Fibroblast of skin of abdomen (primary cell): ENCODE measurements at regions not wholly inside any gene's neighbourhood (a gene's known extent, or its start where the extent isn't known, plus 50 kb on each side); places are given as distances from the start of the nearest gene placed in this dataset.
"Not testable (repeated sequence)": the region's sequence is repeated elsewhere in the genome, so short reads cannot be mapped to it uniquely, and the experiment has no call there.

Source experiments
- DNase-seq: peaks from one replicate; pipeline ENCODE4 v3.0.0-alpha.2; 2013

DNA sequence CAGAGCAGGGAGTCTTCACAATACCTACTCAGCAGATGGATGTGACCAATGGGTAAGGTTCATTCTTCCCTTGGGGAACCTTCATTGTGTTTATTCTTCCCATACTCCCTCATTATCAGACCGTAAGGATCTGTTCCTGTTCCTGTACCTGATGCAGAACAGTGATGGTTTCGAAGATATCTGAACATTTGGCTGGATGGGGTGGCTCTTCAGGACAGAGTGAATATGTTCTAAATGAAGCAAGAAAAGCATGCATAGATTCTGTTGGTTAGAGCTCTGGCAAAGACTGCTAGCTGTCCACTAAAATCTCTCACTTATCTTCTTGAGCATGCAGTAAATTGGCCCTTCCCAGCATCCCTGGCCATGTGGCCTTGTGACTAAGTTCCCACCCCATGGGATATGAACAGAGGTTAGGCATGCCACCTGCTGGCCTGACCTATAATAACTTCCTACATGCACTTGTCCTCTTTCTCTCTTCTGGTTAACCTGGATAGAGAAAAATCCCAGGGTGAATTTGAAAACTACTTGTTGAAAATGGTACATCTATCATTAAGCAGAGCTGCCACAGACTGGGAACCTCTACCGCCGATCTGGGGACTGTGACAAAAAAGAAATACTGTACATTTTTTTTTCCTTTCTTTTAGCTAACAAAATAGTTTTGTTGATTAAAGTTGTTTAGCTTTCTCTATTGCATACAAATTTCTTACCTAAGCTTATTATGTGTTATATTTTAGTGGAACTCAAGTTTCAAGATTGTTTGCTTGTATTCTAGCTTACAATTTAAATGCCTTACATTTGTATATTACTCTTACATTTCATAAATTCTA, 60.0 kb upstream of the BANK1 start:
- peak; percentile 73 for DNase-seq

- no peak for DNase-seq
These were observed 63.3 kb upstream of the BANK1 start for GRCh38 chr4:101727238-101727637.

- no peak for DNase-seq
These were observed 66.4 kb upstream of the BANK1 start for GRCh38 chr4:101724093-101724492.

DNA sequence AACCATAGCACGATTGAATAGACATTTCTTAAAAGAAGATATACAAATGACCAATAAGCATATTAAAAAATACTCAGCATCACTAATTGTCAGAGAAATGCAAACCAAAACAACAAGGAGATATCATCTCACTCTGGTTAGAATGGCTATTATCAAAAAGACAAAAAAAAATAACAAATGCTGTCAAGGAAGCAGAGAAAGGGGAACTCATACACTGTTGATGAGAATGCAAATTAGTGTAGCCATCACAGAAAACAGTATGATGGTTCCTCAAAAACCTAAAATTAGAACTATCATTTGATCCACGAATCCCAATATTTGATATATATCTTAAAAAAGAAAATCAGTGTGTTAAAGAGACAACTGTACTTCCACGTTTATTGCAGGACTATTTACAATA, 71.7 kb upstream of the BANK1 start:
- no peak for DNase-seq

DNA sequence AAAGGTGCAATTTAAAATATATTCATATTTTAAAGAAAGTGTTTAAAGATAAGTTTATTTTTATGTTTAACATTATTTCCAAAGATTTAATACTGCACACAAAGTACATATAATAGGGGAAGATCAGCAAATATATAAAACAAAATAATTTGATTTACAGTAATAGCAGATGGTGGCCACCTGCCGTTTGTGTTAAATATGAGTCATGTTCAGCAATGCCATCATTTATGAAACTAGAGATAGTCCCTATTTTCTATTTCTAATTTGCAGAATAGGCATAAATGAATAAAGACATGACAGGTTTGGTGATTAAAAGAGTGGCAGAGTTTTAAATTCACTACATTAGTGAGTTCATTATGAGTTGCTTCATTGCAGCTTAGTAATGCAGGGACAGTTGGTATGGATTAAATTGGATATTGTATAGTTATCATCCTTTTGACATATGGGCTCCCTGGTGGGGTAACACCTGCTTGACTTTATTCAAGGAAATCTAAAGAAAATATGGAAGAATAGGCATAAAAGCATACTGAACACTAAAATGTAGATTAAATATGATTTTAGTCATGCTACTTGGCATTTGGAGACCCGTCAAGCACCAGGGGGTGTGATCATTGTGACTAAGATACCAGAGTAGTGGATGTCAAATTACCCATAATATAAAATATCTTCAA, 78.8 kb upstream of the BANK1 start:
- no peak for DNase-seq

GRCh38 chr4:101710806-101711205, 79.7 kb upstream of the BANK1 start:
- no peak for DNase-seq

- peak; percentile 10 for DNase-seq
These were observed 82.1 kb upstream of the BANK1 start for GRCh38 chr4:101708293-101709039.

DNA sequence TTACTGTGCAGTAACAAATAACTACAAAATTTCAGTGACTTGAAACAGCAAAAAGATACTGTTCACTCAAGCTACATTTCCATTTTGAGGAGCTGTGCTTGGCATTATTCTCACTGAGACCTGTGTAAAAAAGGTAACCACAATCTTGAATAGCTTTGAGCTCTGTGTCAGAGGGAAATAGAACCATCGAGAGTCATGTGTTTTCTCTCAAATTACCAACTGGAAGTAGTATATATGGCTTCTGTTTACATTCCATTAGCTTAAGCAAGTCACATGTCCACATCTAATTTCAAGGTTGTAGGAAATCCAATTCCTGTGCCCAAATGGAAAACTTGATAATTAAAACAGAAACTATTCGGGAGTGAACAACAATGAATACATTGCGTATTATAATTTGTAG, 82.9 kb upstream of the BANK1 start:
- DNase-seq: peak; percentile 1

DNA sequence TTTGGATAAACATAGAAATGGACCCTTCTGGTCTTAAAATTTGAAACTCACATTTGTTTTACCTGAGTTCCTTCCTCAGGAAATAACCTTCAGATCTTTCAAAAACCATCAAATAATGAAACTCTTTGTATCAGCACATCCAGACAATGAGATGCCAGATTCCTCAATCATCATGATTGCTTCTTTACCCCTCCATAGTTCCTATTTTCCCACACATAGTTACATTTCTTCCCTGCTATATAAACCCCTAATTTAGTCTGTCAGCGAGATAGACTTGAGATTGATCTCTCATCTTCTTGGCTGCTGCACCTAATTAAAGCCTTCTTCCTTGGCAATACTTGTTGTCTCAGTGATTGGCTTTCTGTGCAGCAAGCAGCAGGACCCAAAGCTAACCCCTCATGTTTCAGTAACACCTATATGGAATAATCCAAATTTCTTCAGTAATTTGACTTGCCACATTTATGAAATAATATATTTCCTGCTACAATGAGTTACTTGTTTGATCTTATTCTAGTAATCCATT, 83.9 kb upstream of the BANK1 start:
- DNase-seq: no peak

GRCh38 chr4:101701551-101701950, 89.0 kb upstream of the BANK1 start:
- no peak for DNase-seq

- no peak for DNase-seq
These were observed 90.9 kb upstream of the BANK1 start for GRCh38 chr4:101699441-101700124.

GRCh38 chr4:101697266-101697665, 93.3 kb upstream of the BANK1 start:
- no peak for DNase-seq

DNA sequence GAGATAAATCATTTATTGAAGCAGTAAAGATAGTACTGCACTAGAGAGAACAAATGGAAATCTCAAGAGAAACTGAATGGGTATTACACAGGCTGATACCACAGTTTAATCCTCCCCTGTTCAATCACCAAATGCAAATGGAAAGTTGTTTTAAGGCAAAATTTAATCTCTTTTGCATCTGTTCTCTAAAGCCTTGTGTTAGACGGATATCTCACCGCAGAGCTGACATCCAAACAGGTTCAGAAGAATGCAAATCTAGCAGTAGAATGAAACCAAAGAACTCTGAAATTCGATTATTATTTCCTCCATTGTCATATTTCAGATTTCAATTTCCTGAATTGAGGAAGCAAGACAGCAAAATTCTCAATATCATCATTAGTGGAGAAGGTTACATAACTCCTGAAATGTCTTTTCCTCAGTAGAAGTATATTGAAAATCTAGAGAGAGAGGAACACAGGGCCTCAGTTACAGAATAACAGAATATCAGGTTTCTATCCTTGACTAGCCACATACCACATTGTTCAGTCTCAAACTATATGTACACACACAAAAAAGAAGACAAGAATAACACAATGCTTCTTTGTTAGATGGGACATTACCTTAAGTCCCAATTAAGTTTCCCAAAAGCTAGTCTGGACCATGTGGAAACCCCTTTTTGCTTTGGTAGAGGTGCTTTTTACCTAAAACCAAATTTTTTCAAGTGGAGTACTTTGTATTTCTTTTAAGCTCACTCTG, 94.1 kb upstream of the BANK1 start:
- no peak for DNase-seq

DNA sequence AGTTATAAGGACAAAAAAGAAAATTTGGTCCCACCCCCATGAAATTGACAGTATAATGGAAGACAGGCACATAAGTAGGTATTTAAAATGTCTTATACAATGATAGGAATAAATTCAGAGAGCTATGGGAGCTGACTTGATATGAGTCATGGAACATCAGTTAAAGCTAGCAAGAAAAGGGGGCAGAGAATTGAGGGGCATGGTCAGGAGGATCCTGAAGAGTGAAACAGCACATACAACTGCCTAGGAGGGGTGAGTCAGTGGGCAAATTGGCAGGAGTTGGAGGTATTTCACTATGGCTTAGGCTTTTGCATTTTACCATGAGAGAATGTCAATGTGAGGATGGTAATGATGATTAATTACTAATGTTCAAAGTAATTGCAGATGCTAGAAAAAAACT, 95.4 kb upstream of the BANK1 start:
- DNase-seq: peak; percentile 25

DNA sequence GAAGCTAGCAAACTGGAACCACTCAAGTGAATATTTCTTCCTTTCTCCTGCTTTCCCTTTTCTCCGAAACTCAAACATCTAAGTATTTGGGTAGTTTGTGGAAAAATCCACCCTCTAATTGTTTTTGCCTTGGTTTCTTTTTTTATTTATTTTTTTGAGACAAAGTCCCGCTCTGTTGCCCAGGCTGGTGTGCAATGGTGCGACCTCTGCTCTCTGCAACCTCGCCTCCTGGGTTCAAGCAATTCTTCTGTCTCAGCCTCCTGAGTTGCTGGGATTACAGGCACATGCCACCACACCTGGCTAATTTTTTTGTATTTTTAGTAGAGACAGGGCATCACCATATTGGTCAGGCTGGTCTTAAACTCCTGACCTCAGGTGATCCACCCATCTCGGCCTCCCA, 96.1 kb upstream of the BANK1 start:
- not testable (repeated sequence) for DNase-seq

DNA sequence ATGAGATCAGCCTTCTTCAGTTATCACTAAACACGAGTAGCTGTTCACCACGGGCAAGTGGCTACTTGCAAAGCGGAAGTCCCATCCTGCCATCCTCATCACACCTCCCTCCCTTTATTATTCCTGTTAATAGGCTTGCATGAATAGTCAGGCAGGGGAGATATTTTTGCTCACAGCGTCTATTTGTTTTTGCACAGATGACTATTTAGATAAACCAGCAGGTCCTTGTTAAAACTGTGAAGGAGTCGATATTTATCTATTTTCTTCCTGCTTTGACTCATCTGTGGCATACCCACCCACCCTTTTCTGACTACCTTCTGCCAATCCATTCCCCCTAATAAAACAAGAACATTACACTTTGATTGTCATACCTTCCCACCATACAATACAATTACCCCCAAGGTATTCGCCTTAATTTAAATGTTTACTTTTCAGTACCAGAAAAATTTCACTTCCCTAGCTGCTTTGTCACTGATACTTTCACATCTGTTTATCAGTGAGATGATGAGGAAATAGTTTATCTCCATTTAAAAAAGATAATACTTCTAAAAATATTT, 96.6 kb upstream of the BANK1 start:
- DNase-seq: no peak

- no peak for DNase-seq
These were observed 101.3 kb upstream of the BANK1 start for GRCh38 chr4:101689220-101689619.

DNA sequence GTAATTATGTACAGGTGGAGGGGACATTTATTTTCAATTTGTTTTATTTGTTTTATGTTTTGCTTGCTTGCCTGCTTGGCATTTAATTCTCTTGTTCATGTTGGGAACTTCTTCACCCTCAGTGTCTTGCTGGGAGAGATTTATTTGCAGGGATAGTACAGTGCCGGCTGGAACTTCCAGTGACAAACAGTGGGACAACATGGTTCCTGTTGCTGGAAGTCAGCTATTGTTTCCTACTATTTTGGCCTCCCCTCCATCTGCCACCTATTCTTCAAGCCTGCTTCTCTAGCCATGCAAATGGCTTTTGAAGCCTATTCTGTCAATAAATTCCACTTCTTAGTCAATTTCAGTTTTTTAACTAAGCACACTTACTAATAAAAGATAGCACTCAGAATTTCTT, 105.4 kb upstream of the BANK1 start:
- no peak for DNase-seq

DNA sequence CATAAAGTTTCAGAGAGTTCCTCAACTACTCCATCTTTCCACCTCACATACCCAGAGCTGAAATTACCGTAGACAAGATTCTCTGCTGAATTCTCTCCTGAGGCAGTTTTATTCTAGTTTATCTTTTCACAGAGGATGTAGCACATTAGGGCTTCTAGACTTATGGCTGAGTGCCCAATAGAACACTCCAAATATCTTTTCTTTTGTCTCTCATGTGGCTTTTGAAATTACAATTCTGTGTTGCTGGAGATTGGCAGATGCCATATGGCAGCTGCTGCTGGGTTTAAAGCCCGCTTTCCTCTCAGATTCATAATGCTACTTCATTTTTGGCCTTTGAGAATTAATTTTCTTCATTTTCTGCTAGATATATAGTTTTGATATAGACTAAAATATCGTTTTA, 107.6 kb upstream of the BANK1 start:
- no peak for DNase-seq

- DNase-seq: peak; percentile 12
These were observed 112.3 kb upstream of the BANK1 start for GRCh38 chr4:101678180-101678579.

- DNase-seq: no peak
These were observed 119.6 kb upstream of the BANK1 start for GRCh38 chr4:101670897-101671296.

DNA sequence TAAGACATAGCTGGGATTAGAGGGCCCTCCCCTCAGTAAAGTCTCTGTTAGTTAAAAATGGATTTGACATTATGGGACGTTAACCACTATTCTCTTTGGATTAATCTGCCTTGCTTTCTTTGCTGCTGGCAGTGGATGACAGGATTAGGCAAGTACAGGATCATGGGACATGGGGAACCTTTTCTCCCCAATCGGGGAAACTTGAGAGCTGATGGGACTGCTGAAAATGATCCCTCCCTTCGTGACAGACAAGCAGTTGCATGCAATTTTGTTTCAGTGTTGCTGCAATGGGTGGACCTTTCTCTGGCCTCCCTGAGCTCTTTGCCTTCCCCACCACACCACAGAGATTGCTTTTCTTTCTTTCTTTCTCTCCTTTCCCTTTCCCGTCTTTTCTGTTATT, 120.2 kb upstream of the BANK1 start:
- DNase-seq: no peak
